H1 (cell line): ENCODE measurements at regions not wholly inside any gene's neighbourhood (a gene's known extent, or its start where the extent isn't known, plus 50 kb on each side); places are given as distances from the start of the nearest gene placed in this dataset.

Experiments used
- ASH2L ChIP-seq: fragments of 200-600, 300-600 bp; sonication (generic); IDR thresholded peaks from one replicate; pipeline ENCODE4 v1.7.1; 2017; ENCODE audit warnings: low read length
- CBX8 ChIP-seq: fragments of 300-800, 300-1000 bp; sonication (generic); IDR thresholded peaks from 2 replicates; pipeline ENCODE4 v1.7.1; 2016; ENCODE audit warnings: low read depth, low read length, borderline replicate concordance
- CTCF ChIP-seq, 3 experiments: IDR thresholded peaks; 1 replicate in 2 of 3; 2 replicates in 1 of 3; pipeline versions ENCODE4 v1.5.1 to v1.6.1; 2011; ENCODE audit warnings: low read length in 3 of 3, mild to moderate bottlenecking in 3 of 3, inconsistent platforms in 2 of 3, low read depth in 1 of 3, moderate library complexity in 1 of 3; ENCODE audit not compliant: insufficient read depth in 1 of 3; ENCODE audit errors: control extremely low read depth in 1 of 3
- MAFK ChIP-seq: IDR thresholded peaks from 2 replicates; pipeline ENCODE4 v1.6.1; 2012; ENCODE audit warnings: low read depth, mild to moderate bottlenecking, improper control_type of control experiment, low read length
- POLR2A ChIP-seq, 2 experiments: IDR thresholded peaks; 1 replicate in 1 of 2; 2 replicates in 1 of 2; pipeline ENCODE4 v1.6.1; 2011; ENCODE audit warnings: low read depth in 2 of 2, low read length in 2 of 2, mild to moderate bottlenecking in 2 of 2; ENCODE audit errors: control extremely low read depth in 1 of 2

DNA sequence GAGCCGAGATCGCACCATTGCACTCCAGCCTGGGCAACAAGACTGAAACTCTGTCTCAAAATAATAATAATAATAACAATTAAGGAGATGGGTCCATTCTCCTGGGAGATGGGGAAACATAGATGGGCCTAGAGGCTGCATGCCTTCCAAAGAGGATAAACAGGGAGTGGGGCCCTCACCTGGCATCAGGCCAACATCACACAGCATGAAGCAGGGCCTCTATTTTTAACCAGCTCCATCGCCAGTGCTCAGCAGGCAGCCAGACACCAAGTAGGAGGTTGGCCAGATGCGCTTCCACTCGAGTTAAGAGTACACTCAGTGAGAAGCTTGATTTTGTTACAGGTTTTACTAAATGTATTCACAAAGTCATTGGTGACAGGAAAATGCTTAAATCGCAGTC lies 352.0 kb downstream of the RRAGC start:
- TF ChIP-seq CTCF (IDR thresholded peaks at IDR 0.05; ENCODE audit: control extremely low read depth in 1 of 3, insufficient read depth in 1 of 3, low read depth in 1 of 3, low read length in 3 of 3) (no peak), ASH2L (no peak), CBX8 (no peak), MAFK (no peak), POLR2A (IDR thresholded peaks at IDR 0.05; ENCODE audit: control extremely low read depth in 1 of 2, low read depth in 2 of 2, low read length in 2 of 2) (no peak)
